PC-9 (cell line): ENCODE measurements at regions not wholly inside any gene's neighbourhood (a gene's known extent, or its start where the extent isn't known, plus 50 kb on each side); places are given as distances from the start of the nearest gene placed in this dataset.
"Not testable (repeated sequence)": the region's sequence is repeated elsewhere in the genome, so short reads cannot be mapped to it uniquely, and the experiment has no call there.

Experiments
- CTCF ChIP-seq: fragments of 200-600 bp; sonication (generic); conservative IDR thresholded peaks from 2 replicates; pipeline ENCODE4 v1.6.1; 2017; ENCODE audit warnings: mixed run types, antibody characterized with exemption, mild to moderate bottlenecking, moderate library complexity
- EZH2 ChIP-seq: fragments of 200-600 bp; sonication (generic); IDR thresholded peaks from 2 replicates; pipeline ENCODE4 v1.8.0; 2017; ENCODE audit warnings: antibody characterized with exemption, low read depth

- TF ChIP-seq CTCF, EZH2: not testable (repeated sequence)
These were observed 217.6 kb upstream of the ISL1 start for GRCh38 chr5:51165621-51166020.
